ACHN (cell line): ENCODE measurements at regions not wholly inside any gene's neighbourhood (a gene's known extent, or its start where the extent isn't known, plus 50 kb on each side); places are given as distances from the start of the nearest gene placed in this dataset.
A peak's percentile ranks its signal among the peaks of the same experiment; 100 is the strongest.

ENCODE experiments used
- DNase-seq: peaks from one replicate; pipeline ENCODE4 v3.0.0-alpha.2; 2015
- in situ Hi-C: cut with HindIII; loops from 2 replicates; pipeline ENCODE4 v1.10.0; 2017; ENCODE audit warnings: low sequenced_read_pairs, low pct_ligation_motif_present, low pct_unique_long_range_greater_than_20kb

- in situ Hi-C loops, result no loop called here
- no peak for DNase-seq
Measured at GRCh38 chr19:28293685-28294084, 919.3 kb downstream of the UQCRFS1 start.

DNA sequence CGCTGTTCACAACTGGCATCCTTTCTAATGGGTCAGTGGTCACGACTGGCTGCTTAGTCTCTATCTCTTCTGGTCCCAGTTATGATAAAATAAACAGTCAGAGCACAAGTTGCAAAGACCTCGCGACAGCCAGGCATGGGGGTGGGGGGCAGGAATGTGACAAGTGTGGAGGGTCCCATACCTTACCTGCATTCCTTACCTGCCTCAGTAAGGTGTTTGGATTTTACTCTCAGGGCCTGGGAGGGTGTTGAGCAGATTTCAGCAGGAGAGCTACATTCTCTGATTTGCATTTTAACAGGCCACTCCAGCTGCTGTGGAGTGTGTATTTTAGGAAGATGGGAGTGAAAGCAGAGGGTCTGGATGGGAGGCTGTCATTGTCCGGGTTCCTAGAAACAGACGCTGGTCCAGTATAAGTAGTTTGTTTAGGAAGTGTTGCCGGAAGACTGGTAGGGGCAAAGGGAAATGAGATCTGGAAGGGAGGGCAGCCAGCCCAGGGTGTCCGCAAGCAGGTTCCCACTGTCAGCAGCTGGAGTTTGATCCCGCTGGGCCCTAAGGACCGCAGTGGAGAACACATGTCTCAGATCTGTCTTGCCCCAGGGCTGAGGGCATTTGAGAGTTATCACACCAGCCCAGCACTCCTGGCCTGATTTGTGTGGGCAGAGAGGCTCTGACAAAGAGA lies 920.0 kb downstream of the UQCRFS1 start:
- DNase-seq, result no peak
- in situ Hi-C loops, result no loop called here

GRCh38 chr19:28291874-28292273 lies 921.1 kb downstream of the UQCRFS1 start:
- in situ Hi-C loops, result no loop called here
- no peak for DNase-seq

GRCh38 chr19:28290963-28291657 lies 921.8 kb downstream of the UQCRFS1 start:
- DNase-seq, result no peak
- in situ Hi-C loops, result no loop called here

DNA sequence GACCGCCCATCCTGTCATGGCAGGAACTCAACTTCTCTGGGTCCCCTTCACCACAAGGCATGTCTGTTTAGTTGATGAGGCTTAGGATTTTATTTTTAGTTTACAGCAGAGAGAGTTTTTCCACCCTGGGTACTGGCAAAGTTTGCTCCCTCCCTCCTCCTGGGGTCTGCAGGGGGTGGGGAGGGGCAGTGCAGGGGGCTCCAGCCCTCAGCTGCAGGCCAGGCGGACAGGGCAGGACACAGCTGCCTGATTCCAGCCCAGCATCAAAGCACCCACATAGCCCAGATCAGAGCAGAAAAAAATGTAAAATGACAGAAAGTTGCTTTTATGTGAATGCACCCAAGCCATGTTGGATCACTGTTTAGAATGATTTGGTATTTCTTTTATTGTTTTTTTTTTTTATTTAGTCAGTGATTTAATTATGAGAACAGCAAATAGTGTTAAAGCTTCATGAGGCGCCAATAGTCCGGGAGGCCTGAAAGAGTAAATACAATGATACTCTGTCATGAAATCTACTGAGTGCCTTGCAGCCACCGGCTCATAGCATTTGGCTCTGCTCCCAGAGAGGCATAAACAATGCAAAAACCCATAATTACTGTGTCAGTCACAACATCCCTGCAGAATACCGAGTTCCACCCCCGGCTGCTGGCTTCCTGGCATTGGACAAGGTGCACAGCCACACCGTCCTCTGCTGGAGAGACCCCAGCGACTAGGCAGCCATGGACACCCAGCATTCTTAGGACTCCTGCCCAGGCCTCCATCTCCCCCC lies 923.5 kb downstream of the UQCRFS1 start:
- in situ Hi-C loops, result no loop called here
- DNase-seq, result no peak

DNA sequence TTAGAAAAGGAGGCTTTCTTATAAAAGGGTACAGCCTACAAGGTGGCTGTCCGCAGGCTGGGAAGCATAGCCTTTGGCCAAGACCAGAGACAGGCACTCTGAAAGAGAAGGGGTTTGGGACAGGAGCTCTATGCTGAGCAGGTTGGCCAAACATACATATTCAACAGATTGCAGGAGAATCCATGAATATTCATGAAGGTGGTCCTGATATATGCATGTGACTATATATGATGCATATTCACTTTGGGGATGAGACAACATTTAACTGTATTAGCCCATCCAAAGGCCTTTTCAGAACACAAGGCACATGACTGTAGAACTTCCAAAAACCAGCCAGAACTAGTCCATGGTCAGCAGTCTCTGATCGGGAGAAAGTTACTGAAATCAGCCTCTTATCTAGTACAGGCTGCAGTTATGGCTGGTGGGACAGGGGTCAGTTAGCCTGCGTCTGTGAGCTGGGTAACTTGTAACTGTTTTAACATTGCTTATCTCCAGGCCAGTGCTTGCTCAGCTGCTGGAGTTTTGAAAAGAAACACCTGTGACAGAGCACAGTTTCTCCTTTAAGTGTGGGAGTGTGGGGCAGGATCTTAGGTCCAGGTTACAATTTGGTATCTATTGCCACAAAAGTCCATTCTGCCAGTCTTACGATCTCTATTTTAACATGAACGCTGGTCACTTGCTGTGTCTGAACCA lies 924.2 kb downstream of the UQCRFS1 start:
- no peak for DNase-seq
- in situ Hi-C loops, result no loop called here

GRCh38 chr19:28285917-28286316 lies 927.0 kb downstream of the UQCRFS1 start:
- DNase-seq, result no peak
- in situ Hi-C loops, result no loop called here

GRCh38 chr19:28285078-28285477 lies 927.9 kb downstream of the UQCRFS1 start:
- in situ Hi-C loops, result no loop called here

DNA sequence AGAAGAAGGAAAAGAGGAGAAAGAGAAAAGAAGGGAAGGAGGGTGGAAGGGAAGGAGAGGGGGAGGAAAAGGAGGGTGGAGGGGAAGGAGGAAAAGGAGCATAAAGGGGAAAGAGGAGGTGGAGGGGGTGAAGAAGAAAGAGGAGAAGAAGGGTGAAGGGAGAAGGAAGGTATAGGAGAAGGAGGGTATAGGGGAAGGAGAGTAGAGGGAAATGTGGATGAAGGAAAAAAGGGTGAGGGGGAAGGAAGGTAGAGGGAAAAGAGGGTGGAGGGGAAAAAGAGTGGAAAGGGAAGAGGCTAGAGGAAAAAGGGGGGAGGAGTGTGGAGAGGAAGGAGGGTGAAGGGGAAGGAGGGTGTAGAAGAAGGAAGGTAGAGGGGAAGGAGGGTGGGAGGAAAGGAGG lies 928.6 kb downstream of the UQCRFS1 start:
- in situ Hi-C loops, result no loop called here
- DNase-seq, result no peak

More at GRCh38 chr19:28285078-28285477, 927.9 kb downstream of the UQCRFS1 start:
- no peak for DNase-seq

- DNase-seq, result no peak
- in situ Hi-C loops, result no loop called here
Measured at GRCh38 chr19:28283592-28283991, 929.4 kb downstream of the UQCRFS1 start.

DNA sequence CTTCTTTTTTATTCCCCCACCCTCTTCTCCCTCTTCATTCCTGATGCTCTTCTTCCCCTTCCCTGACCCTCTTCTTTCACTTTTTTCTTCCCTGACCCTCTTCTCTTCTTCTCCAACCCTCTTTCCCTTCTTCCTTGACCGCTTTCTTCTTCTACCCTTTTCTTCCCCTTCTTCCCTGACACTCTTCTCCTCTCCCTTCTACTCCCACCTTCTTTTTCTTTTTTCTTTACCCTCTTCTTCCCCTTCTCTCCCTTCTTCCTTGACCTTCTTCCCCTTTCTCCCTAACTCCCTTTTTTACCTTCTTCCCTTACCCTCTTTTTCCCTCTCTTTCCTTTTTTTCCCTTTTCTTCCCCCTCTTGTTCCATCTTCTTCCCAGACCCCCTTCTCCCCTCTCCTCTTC lies 931.3 kb downstream of the UQCRFS1 start:
- in situ Hi-C loops, result no loop called here

DNA sequence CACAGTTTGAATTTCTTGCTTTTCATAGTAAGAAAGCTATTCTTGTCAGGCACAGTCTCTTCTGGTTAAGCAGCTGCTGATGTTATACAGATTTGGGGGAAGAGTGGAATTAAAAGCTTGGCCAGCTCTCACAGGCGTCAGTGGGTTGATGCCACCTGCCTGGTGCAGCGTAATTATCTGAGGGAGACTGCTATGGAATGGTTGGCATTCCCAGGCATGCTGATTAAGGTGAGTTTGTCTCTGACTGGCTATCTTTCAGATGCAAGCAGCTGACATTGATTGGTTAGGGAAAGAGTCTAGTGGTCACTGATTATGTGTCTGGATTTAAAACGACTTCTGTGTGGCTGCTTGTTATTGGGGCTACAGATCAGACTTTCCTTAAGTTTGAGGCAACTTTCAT lies 948.4 kb downstream of the UQCRFS1 start:
- DNase-seq, result no peak
- in situ Hi-C loops, result no loop called here

More for the DNA sequence above, 931.3 kb downstream of the UQCRFS1 start:
- DNase-seq, result no peak

DNA sequence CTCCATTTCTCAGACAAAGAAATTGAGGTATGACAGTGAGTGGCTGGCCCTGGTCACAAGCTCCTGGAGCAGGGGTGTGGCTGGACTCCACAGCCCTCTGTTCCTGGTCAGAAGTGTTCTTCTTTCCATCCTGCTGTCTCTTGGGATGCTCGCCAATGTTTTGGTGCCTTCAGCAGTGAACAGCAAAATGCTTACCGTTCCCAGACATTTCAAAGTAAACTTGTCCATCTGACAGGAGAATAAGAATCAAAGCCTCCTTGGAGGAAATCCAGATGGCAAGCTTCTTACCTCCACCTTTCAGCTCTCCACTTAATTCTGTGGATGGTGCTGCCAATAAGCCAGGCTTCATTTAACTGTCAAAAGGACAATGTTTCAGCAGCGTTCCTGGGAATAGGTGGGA lies 954.1 kb downstream of the UQCRFS1 start:
- no peak for DNase-seq
- in situ Hi-C loops, result no loop called here

GRCh38 chr19:28257396-28257795 lies 955.6 kb downstream of the UQCRFS1 start:
- in situ Hi-C loops, result no loop called here
- DNase-seq, result no peak

DNA sequence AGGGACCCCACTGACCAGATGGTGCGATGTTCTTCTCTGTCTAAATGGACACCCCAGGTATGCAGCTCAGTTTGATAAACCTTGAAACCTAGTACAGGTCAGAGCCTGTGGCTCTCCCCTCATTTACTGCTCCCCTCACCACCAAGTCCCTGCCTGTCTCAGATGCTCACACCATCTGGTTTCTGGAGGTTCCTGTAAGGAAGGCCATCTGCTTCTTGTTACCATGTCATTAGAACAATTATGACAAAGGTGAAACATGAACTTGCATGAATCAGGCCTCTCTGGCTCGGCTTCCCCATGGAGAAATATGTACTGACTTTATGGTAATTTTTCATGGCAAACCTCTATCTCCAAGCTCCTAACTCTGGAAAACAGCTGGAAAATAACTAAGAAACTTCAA lies 965.7 kb downstream of the UQCRFS1 start:
- DNase-seq, result no peak
- in situ Hi-C loops, result no loop called here

DNA sequence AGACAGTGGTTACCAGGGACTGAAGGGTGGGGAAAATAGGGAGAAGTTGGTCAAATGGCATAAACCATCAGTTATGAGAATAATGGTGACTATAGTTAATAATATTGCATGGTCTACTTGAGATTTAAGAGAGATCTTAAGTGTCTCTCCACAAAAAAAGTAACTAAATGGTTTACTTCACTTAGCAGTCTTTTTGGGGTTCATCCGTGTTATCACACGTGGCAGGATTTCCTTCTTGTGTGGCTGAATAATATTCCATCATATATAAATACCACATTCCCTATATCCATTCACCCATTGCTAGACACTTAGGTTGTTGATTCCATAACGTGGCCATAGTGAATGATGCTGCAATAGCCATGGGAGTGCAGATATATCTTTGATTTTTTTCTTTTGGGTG lies 967.0 kb downstream of the UQCRFS1 start:
- in situ Hi-C loops, result no loop called here
- DNase-seq, result no peak

GRCh38 chr19:28244966-28245365 lies 968.0 kb downstream of the UQCRFS1 start:
- in situ Hi-C loops, result no loop called here
- DNase-seq, result no peak

- in situ Hi-C loops, result no loop called here
- peak; percentile 30 for DNase-seq
Measured at GRCh38 chr19:28242317-28242927, 970.5 kb downstream of the UQCRFS1 start.

GRCh38 chr19:28239270-28239669 lies 973.7 kb downstream of the UQCRFS1 start:
- peak; percentile 6 for DNase-seq
- in situ Hi-C loops, result no loop called here
